ENCODE measurements at regions not wholly inside any gene's neighbourhood (a gene's known extent, or its start where the extent isn't known, plus 50 kb on each side); places are given as distances from the start of the nearest gene placed in this dataset.
"Not testable (repeated sequence)": the region's sequence is repeated elsewhere in the genome, so short reads cannot be mapped to it uniquely, and the experiment has no call there.

GRCh38 chr10:118422241-118422640 is 80.1 kb upstream of the FAM204A start:
- H3K4me3 ChIP-seq, result no peak overlapping the region
- no peaks in the 10 kb centered on the region for H3K9me3 ChIP-seq
- no peak overlapping the region for H3K27ac ChIP-seq
- TF ChIP-seq CTCF (IDR thresholded peaks at IDR 0.05), result no peak
- H3K4me1 ChIP-seq, result no peaks in the 10 kb centered on the region
- intact Hi-C loops (cut with DNase I), result no loop called here
- DNase-seq (no peak), ATAC-seq (no peak)
- no peaks in the 10 kb centered on the region for H3K36me3 ChIP-seq
- H3K27me3 ChIP-seq, result peaks cover 0 to 4% of the 10 kb centered on the region in 2 donors

- H3K36me3 ChIP-seq; H3K9me3 ChIP-seq; H3K4me1 ChIP-seq; H3K4me3 ChIP-seq; H3K27ac ChIP-seq; ATAC-seq; DNase-seq; H3K27me3 ChIP-seq; intact Hi-C loops (cut with DNase I): not testable (repeated sequence)
These were observed 77.9 kb upstream of the FAM204A start for GRCh38 chr10:118420049-118420448.

DNA sequence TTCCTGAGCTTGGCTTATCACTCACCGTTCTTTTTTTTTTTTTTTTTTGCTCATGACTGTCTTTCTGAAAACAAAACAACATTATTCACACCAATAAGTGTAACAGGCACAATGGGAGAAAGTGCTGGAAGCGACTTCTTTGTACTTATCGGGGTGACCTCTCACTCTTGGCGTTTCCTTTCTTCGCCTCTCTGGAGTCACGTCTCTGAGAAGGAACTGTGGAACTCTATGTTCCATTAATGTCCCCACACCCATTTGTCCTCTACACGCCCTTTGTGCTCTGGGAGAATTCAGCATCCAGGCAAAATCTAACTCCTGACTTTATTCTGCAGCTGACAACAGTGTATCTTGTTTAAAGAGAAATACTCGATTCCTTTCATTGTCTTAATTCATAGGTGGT is 70.8 kb upstream of the FAM204A start:
- Histone ChIP-seq H3K9me3 (no peaks in the 10 kb centered on the region), H3K36me3 (no peaks in the 10 kb centered on the region), H3K27me3 (peaks cover 0 to 4% of the 10 kb centered on the region in 2 donors), H3K27ac (no peak overlapping the region), H3K4me3 (no peak overlapping the region), H3K4me1 (no peaks in the 10 kb centered on the region)
- ATAC-seq (no peak), DNase-seq (no peak)
- no peak for TF ChIP-seq CTCF (IDR thresholded peaks at IDR 0.05)
- intact Hi-C loops (cut with DNase I), result no loop called here

GRCh38 chr10:118412132-118412760 is 70.1 kb upstream of the FAM204A start:
- peaks cover 0 to 4% of the 10 kb centered on the region in 2 donors for H3K27me3 ChIP-seq
- DNase-seq, result no peak
- H3K4me3 ChIP-seq, result no peak overlapping the region
- ATAC-seq, result no peak
- H3K4me1 ChIP-seq, result no peaks in the 10 kb centered on the region
- TF ChIP-seq CTCF (IDR thresholded peaks at IDR 0.05), result no peak
- no peak overlapping the region for H3K27ac ChIP-seq
- no peaks in the 10 kb centered on the region for H3K9me3 ChIP-seq
- intact Hi-C loops (cut with DNase I), result no loop called here
- no peaks in the 10 kb centered on the region for H3K36me3 ChIP-seq

- Histone ChIP-seq H3K4me1 (no peaks in the 10 kb centered on the region), H3K4me3 (no peak overlapping the region), H3K9me3 (no peaks in the 10 kb centered on the region), H3K27ac (no peak overlapping the region), H3K36me3 (no peaks in the 10 kb centered on the region), H3K27me3 (no peaks in the 10 kb centered on the region)
- no peak for TF ChIP-seq CTCF (IDR thresholded peaks at IDR 0.05)
- DNase-seq (no peak), ATAC-seq (no peak)
- intact Hi-C loops (cut with DNase I), result no loop called here
These were observed 67.2 kb upstream of the FAM204A start for GRCh38 chr10:118409295-118409694.

DNA sequence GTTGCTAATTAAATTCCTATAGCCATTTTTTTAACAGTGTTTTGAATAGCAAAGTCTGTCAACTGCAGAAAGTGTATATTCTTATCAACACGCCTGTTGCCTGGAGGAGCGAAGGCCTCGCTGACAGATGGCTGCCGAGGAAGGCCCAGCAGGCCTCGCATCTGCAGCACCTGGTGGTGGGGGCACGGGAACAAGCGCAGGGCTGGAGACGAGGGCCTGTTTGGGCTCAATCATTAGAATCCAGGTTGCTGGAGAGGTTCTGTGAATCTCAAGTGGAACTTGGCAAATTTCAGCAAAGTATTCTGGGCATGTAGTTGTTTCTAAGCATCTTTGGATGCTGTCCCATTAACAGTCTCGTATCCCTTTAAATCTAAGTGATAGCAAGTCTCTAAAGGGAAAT is 66.1 kb upstream of the FAM204A start:
- no peak for TF ChIP-seq CTCF (IDR thresholded peaks at IDR 0.05)
- no peak overlapping the region for H3K4me3 ChIP-seq
- no peaks in the 10 kb centered on the region for H3K4me1 ChIP-seq
- no peaks in the 10 kb centered on the region for H3K36me3 ChIP-seq
- intact Hi-C loops (cut with DNase I), result no loop called here
- no peak overlapping the region for H3K27ac ChIP-seq
- H3K27me3 ChIP-seq, result no peaks in the 10 kb centered on the region
- DNase-seq (no peak), ATAC-seq (no peak)
- H3K9me3 ChIP-seq, result no peaks in the 10 kb centered on the region
